ENCODE measurements at regions not wholly inside any gene's neighbourhood (a gene's known extent, or its start where the extent isn't known, plus 50 kb on each side); places are given as distances from the start of the nearest gene placed in this dataset.

DNA sequence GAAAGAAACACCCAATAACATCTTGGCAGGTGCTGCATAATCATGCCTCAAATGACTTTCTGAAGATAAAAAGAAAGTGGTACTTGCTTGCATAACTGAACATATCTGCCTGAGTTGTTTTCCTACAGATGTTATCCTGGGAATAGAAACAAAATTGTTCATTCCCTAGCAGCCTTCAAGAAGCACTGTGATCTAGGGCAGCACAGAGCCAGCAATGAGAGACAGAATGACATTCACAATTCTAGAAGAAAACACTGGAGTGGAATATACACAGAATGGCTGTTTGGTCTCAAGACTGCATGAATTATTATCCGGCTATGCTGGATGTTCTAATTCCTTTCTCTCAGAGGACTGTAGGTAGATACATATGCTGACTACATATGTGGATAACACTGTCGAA, 790.9 kb downstream of the PDHA2 start:
- TF ChIP-seq, protein P1, sequence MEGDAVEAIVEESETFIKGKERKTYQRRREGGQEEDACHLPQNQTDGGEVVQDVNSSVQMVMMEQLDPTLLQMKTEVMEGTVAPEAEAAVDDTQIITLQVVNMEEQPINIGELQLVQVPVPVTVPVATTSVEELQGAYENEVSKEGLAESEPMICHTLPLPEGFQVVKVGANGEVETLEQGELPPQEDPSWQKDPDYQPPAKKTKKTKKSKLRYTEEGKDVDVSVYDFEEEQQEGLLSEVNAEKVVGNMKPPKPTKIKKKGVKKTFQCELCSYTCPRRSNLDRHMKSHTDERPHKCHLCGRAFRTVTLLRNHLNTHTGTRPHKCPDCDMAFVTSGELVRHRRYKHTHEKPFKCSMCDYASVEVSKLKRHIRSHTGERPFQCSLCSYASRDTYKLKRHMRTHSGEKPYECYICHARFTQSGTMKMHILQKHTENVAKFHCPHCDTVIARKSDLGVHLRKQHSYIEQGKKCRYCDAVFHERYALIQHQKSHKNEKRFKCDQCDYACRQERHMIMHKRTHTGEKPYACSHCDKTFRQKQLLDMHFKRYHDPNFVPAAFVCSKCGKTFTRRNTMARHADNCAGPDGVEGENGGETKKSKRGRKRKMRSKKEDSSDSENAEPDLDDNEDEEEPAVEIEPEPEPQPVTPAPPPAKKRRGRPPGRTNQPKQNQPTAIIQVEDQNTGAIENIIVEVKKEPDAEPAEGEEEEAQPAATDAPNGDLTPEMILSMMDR (IDR thresholded peaks at IDR 0.05 in 4 of 5, conservative IDR thresholded peaks at IDR 0.05 in 1 of 5), result no peak
- TF ChIP-seq POLR2A (IDR thresholded peaks at IDR 0.05), result no peak
